NCI-H146 (cell line): ENCODE measurements at regions not wholly inside any gene's neighbourhood (a gene's known extent, or its start where the extent isn't known, plus 50 kb on each side); places are given as distances from the start of the nearest gene placed in this dataset.

Experiments
- DNase-seq: peaks from one replicate; lab custom pipeline; 2025; lab: John Stamatoyannopoulos, UW

DNA sequence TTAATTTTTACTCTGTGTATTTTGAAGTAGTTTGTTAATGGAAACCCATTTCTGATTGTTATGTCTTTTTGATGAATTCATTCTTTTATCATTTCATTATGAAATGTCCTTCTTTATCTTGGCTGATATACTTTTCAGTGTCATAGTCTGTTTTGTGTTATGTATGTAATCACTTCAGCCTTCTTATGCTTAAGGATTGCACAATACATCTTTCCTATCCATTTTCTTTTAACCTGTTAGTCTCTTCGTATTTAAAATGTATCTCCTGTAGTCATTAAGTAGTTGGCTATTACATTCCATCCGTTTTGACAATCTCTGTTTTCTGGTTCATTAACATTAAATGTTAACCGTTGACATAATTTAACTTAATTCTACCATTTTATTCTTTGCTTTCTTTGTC, 344.6 kb upstream of the CTNND2 start:
- no peak for DNase-seq

DNA sequence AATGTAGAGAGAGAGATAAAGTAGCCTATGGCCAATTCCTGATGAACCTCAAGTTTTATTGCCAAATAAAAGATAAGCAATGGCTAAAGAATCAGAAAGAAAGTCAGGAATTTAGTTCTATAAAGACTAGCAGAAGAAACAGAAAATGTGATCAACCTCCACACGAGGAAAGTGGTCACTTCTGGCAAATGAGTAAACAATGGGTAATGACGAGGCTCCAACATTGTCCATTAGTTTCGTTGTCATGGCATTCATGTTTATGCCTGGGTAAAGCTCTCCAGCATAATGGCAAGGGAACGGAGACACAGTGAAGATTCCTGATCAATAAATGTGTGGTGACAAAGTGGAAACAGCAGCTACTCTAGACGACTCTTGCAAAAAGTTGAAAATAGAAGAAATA, 341.8 kb upstream of the CTNND2 start:
- DNase-seq = no peak

GRCh38 chr5:12245429-12245828, 341.2 kb upstream of the CTNND2 start:
- no peak for DNase-seq

DNA sequence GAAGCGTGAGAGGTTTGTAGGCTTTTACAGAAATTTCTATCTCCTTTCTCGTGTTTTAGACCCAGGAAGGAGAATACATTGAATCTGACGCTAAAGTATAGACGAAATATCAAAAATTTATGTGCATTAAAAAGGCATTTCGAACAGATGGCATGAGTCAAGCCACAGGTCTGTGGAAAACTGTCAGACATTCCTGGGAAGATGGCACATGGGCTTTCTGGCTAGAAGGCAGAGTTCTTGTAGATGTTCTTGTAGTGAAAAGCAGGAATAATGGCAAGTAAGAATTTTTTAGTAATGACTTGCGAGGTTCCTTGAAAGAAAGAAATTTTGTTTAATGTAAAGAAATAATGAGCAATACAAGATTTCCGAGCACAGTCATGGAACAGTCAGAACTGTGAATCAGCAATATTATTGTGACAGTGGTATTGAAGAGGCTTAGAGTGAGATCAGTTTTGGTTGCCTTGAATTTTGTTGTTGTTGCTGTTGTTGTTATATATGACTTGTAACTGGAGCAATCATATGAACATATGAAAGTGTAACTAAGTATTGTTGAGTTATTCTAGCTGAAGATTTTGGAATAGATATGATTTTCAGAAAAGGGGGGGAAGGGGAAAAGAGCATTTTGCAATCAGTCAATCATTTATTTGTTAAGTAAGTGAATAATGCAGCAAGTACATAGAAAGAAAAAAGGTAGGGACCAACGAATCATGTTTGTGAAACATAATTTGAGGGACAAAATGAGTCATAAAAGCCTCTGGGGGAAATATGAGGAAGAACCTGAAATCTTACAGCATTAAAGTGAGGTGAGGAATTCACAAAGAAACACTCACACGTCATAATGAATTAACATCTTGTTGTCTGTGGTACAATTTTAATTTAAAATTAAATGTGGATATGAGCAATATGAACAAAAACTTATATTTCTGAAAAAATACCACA, 339.0 kb upstream of the CTNND2 start:
- DNase-seq = no peak

GRCh38 chr5:12237837-12238575, 333.8 kb upstream of the CTNND2 start:
- DNase-seq = no peak

DNA sequence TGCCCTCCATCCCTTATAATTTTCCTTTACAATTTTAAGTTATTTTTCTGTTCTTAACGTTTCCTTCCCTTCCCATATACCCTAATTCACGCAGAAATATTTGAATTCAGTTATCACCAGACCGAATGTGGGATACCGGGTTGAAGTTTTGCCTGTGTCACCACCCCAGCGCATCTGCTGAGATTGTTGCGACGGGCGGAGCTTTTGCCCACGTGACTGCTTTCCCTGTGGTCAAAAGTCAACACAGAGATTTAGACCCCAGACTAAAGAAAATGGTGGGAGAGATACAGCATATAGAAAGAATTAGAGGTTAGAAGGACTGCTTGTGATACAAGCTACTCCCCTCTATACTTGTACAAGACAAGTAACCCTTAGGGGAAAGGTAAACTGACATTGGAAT, 326.4 kb upstream of the CTNND2 start:
- DNase-seq = no peak

GRCh38 chr5:12217039-12217438, 312.8 kb upstream of the CTNND2 start:
- DNase-seq = no peak

DNA sequence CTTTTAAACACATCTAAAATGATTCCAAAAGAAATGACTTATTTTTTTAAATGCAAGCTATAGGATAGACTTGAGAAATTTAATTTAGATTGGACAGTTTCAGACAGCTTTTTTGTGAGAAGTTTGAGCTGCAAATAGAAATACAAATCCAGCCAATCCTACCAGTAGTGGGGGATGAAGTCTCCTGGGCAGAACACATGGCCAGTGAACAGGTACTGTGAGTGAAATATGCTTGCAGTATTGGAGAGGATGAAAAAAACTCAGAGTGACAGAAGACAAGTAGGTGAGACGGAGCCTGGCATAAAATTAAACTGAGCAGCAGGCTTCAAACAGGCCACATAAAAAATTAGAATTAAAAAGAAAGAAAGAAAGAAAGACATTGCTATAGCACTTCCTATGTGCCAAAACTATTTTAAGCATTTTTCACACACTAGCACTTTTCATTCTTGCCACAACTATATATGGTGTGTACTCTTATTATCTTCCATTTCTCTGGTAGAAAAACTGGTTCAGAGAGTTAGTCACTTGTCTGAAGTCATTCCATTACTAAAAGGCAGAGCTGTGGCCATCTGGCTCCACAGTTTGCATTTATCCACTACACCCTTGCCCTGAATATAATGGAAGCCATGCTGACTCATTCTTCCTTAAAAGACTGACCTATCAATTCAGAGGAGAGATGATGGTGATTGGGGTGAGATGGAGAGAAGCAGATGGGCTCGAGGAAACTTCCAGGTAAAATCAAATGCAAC, 310.2 kb upstream of the CTNND2 start:
- DNase-seq = no peak

- no peak for DNase-seq
Observed at GRCh38 chr5:12208366-12209100, 304.3 kb upstream of the CTNND2 start.

DNA sequence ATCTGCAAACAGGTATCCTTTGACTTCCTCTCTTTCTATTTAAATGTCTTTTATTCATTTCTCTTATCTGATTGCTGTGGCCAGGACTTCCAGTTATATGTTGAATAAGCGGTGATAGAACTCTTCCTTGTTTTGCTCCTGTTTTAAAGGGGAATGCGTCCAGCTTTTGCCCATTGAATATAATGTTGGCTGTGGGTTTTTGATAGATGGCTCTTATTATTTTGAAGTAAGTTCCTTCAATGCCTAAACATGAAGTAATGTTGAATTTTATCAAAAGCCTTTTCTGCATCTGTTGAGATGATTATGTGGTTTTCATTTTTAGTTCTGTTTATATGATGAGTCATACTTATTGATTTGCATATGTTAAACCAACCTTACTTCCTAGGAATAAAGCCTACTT, 300.5 kb upstream of the CTNND2 start:
- no peak for DNase-seq

GRCh38 chr5:12193536-12193935, 289.3 kb upstream of the CTNND2 start:
- DNase-seq = no peak

DNA sequence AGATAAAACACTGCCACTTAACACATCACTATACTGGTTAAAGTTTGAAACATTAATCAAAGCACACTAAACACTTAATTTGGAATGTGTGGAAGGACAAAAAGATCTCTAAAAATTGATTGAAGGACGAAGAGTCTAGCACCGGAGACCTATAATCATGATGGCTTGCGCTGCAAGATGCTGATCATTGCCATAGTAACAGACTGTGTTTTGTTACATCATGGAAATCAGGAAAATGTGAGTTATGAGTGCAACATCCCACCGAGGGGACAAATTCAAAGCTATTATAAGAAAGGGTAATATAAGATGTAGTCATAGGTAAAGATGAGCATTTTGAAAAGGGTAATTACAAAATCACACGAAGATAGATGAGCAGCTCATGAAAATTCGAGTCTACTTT, 278.8 kb upstream of the CTNND2 start:
- no peak for DNase-seq

DNA sequence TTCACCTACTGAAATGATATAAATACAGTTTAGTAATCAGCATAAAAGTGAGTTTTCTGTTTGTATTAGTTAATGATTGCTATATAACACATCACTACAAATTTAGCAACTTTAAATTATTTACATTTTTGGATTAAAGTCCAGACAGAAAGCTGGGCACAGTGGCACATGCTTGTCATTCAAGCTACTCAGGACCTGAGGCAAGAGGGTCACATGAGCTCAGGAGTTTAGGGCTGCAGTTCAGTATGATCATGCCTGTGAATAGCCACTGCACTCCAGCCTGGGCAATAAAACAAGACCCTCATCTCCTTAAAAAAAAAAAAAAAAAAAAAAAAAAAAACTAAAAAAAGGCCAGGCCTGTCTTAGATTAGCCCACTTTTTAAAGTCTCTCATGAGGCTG, 273.6 kb upstream of the CTNND2 start:
- no peak for DNase-seq

DNA sequence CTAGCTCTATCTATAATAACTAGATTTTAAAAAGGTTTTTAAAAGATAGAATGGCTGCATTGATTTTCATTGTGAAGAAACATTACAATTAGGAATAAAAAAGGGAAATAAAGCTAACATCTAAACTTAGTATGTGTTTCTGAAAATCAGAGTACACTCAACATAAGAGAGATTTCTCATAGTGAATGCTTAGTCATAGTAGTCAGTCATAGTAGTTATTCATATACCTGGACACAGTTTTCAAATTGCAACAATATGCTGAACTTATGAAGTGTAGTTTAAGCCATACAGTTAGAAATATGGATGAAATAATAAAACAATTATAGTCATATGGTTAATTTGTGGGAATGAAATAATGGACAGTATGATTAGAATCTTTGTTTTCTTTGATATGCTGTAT, 273.0 kb upstream of the CTNND2 start:
- DNase-seq = no peak

DNA sequence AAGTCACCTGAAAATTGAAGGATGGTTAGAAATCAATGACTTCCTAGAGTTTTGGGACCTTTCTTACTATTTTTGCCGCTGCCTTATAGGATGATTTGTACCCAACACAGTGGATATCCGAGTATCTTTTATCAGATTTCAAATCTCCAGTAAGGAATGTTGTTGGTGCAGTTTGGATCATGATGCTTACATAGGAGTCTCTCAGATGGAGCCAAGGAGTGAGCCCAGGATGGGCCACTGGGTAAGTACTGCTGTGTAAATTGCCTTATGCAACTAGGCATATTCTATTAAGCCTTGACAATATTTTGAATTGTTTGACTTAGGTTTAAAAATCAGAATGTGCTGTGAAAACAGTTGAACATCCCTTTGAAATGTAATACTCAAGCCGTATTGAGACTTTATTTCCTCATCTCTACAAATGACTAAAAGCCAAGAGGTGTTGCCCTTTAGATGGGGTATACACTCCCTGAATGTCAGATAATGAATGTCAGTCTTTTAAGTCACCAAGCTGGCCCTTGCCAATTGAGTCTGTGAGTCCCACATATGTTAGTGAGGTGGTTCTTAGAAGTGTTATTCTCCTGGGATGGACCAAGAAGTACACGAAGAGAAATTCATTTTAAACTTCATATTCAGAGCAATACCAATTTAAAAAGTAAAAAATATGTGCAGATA, 271.8 kb upstream of the CTNND2 start:
- DNase-seq = no peak

GRCh38 chr5:12174734-12175133, 270.5 kb upstream of the CTNND2 start:
- DNase-seq = no peak

GRCh38 chr5:12169536-12169935, 265.3 kb upstream of the CTNND2 start:
- no peak for DNase-seq

DNA sequence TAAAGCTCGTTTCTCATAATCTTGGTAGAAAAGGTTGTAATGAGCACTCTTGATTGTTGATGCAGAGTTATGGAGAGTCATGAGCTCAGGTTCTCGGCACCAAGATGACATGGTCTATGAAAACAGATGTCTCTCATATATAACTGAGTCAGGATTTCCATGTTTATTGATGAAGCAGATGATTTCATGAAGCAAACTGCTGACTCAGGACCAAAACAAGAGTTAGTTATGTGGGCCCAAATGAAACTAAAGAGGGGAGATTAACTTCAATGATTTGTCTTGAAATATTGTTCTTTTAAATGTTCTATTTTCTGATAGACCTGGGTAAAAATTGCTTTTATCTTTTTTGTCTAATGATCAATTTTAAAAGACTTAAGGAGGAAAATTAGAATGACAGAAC, 258.6 kb upstream of the CTNND2 start:
- no peak for DNase-seq

- DNase-seq = no peak
Observed at GRCh38 chr5:12147513-12147912, 243.3 kb upstream of the CTNND2 start.

GRCh38 chr5:12141496-12141895, 237.2 kb upstream of the CTNND2 start:
- no peak for DNase-seq

DNA sequence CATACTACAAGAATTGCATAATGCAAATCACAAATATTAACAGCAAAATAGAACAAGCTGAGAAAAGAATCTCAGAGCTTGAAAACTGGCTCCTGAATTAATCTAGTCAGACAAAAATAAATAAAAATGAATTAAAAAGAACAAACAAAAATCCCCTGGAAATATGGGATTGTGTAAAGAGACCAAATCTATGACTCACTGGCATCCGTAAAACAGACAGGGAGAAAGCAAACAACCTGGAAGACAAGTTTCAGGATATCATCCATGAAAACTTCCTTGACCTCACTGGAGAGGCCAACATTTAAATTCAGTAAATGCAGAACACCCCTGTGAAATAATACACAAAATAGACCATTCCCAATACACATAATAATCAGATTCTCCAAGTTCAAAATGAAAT, 229.3 kb upstream of the CTNND2 start:
- DNase-seq = no peak
